ENCODE measurements at regions not wholly inside any gene's neighbourhood (a gene's known extent, or its start where the extent isn't known, plus 50 kb on each side); places are given as distances from the start of the nearest gene placed in this dataset.

DNA sequence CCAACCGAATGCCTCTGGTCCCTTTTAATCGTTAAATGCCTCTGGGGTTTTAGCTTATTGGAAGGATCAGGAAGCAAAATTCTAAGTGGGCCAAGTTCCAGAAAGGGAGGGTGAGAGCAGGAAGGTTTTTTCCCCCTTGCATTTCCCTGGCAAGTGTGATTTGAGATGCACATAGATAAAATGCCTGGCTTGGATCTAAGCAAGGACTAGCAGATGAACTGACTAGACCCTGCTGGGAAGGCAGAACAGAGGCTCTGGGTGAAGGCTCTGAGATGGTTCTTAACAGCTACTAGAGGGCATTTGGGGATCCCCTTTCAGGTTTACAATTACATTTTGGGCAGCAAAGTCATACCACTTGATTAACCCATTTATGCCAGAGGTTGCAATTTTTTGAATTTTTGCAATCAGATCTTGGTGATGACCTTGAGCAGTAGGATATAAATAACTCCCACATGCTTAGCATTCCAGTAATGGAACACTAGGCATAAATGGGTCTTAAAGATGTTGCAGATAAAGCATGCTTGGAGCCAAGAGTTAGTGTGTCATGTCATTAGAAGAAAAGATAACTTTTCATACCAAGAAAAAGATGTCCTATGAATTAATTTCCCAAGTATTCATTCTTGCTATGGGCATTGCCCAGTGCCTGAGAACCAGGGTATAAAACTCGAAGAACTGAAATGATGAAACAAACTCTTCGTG is 205.9 kb downstream of the SEC23IP start:
- Histone ChIP-seq H3K4me3 (no peak overlapping the region), H3K27me3 (no peaks in the 10 kb centered on the region), H3K9me3 (no peaks in the 10 kb centered on the region), H3K36me3 (no peaks in the 10 kb centered on the region), H3K4me1 (no peaks in the 10 kb centered on the region), H3K27ac (no peak overlapping the region)
- DNase-seq (ENCODE audit: low spot score in 2 of 2): no peak
- intact Hi-C loops (cut with DNase I; ENCODE audit: low total_unique reads): loop anchor here (5.0 kb wide), 1 partner anchor 221 kb away; no protein-coding TSS in a partner anchor
- TF ChIP-seq POLR2A (IDR thresholded peaks at IDR 0.05): no peak
- TF ChIP-seq, protein P1, sequence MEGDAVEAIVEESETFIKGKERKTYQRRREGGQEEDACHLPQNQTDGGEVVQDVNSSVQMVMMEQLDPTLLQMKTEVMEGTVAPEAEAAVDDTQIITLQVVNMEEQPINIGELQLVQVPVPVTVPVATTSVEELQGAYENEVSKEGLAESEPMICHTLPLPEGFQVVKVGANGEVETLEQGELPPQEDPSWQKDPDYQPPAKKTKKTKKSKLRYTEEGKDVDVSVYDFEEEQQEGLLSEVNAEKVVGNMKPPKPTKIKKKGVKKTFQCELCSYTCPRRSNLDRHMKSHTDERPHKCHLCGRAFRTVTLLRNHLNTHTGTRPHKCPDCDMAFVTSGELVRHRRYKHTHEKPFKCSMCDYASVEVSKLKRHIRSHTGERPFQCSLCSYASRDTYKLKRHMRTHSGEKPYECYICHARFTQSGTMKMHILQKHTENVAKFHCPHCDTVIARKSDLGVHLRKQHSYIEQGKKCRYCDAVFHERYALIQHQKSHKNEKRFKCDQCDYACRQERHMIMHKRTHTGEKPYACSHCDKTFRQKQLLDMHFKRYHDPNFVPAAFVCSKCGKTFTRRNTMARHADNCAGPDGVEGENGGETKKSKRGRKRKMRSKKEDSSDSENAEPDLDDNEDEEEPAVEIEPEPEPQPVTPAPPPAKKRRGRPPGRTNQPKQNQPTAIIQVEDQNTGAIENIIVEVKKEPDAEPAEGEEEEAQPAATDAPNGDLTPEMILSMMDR (IDR thresholded peaks at IDR 0.05): no peak
- TF ChIP-seq POLR2AphosphoS5 (IDR thresholded peaks at IDR 0.05): no peak

DNA sequence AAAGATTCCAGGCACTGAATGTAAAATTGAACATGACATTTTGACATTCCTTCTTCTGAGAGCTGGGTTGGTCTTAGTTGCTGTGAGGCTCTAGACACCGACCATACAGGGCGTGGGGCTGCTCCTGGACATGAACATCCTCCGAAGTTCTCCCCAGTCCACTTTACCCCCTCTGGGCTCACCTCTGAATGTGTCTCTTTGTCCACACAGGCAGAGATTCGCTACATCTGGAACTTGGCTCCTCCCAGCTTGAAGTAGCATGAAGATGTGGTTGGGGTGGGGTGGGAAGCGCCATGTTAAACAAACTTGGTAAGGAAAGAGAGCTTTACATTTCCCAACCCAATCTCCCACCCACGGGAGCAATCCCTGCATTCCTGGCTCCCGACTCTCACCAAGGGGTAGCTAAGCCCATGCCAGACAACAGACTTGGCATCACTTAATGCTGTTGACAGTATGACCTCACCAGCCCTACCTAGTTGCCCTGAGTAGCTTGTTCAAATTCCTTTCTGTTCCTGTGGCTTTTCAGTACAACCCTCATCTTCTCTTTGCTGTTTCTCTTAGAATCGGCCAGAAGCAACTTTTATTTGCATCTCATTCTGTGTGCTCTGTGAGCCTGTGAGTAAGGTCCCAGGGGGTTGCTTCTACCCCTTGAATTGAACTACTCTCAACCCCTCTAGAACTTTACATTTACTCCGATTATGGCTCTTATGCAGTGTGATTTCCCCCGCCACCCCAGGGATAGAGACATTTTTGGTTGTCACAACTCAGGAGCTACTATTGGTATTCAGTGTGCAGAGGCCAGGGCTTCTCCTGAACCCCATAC is 211.4 kb downstream of the SEC23IP start:
- Histone ChIP-seq H3K36me3 (no peaks in the 10 kb centered on the region), H3K4me3 (no peak overlapping the region), H3K27ac (no peak overlapping the region), H3K4me1 (no peaks in the 10 kb centered on the region), H3K9me3 (no peaks in the 10 kb centered on the region), H3K27me3 (no peaks in the 10 kb centered on the region)
- TF ChIP-seq POLR2AphosphoS5 (IDR thresholded peaks at IDR 0.05) (no peak), POLR2A (IDR thresholded peaks at IDR 0.05) (no peak)
- TF ChIP-seq, protein P1 (IDR thresholded peaks at IDR 0.05): no peak
- no peak for DNase-seq (ENCODE audit: low spot score in 2 of 2)
- intact Hi-C loops (cut with DNase I; ENCODE audit: low total_unique reads): no loop called here

DNA sequence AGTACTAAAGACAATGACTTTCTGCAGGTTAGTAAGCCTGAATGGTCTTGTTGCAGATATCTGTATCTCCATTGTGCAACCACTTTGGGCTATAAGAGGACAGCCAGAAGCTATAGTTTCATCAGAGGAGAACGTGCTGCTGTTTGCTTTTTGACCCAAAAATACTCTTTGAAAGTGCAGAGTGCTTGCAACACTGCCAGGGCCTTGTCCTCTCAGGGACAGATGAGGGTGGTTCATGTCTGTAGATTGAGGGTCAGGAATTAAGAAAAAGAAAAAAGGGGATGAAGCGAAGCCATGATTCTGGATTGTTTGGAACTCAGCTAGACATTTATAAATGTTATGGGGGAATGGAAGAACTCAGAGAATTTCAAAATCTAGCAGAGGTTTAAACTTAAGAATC is 212.5 kb downstream of the SEC23IP start:
- Histone ChIP-seq H3K9me3 (no peaks in the 10 kb centered on the region), H3K4me3 (no peak overlapping the region), H3K36me3 (no peaks in the 10 kb centered on the region), H3K27me3 (no peaks in the 10 kb centered on the region), H3K27ac (no peak overlapping the region), H3K4me1 (no peaks in the 10 kb centered on the region)
- intact Hi-C loops (cut with DNase I; ENCODE audit: low total_unique reads): no loop called here
- no peak for DNase-seq (ENCODE audit: low spot score in 2 of 2)
- TF ChIP-seq, protein P1 (IDR thresholded peaks at IDR 0.05): no peak
- TF ChIP-seq POLR2AphosphoS5 (IDR thresholded peaks at IDR 0.05): no peak

DNA sequence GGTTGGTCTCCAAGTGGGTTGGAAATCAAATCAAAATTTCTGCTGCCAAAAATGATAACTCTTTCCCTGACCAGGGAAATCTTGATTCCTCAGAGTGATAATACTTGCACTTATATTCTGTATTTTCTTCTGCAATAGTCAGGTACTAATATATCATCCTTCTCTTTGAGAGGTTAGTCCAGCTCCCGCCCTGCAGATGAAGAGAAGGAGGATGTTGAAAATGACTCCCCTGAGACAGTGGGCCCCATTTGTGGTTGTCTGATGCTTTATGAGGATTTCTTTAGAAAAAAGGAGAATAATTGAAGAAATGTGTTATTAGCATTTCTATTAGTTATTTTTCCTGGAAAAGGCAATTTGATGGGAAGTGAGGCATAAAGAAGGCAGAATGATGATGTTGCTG is 213.0 kb downstream of the SEC23IP start:
- DNase-seq (ENCODE audit: low spot score in 2 of 2): no peak

More for the DNA sequence above, 213.0 kb downstream of the SEC23IP start:
- Histone ChIP-seq H3K4me3 (no peak overlapping the region), H3K4me1 (no peaks in the 10 kb centered on the region), H3K27me3 (no peaks in the 10 kb centered on the region), H3K9me3 (no peaks in the 10 kb centered on the region), H3K27ac (no peak overlapping the region), H3K36me3 (no peaks in the 10 kb centered on the region)
- intact Hi-C loops (cut with DNase I; ENCODE audit: low total_unique reads): no loop called here
- TF ChIP-seq POLR2A (IDR thresholded peaks at IDR 0.05) (no peak), POLR2AphosphoS5 (IDR thresholded peaks at IDR 0.05) (no peak)
- TF ChIP-seq, protein P1 (IDR thresholded peaks at IDR 0.05): no peak
